Stimulated activated CD4-positive, alpha-beta T cell treated with anti-CD3 and anti-CD28 coated beads, Interleukin-1b, Interleukin-23, amount 100 ng/mL, for 4 hours (primary cell): ENCODE measurements at regions not wholly inside any gene's neighbourhood (a gene's known extent, or its start where the extent isn't known, plus 50 kb on each side); places are given as distances from the start of the nearest gene placed in this dataset.
"Not testable (repeated sequence)": the region's sequence is repeated elsewhere in the genome, so short reads cannot be mapped to it uniquely, and the experiment has no call there.

Source experiments
- DNase-seq, 2 donors: peaks; one replicate each; pipeline ENCODE4 v3.0.0-alpha.2; 2020; ENCODE audit warnings: low read depth in 2 of 2

DNA sequence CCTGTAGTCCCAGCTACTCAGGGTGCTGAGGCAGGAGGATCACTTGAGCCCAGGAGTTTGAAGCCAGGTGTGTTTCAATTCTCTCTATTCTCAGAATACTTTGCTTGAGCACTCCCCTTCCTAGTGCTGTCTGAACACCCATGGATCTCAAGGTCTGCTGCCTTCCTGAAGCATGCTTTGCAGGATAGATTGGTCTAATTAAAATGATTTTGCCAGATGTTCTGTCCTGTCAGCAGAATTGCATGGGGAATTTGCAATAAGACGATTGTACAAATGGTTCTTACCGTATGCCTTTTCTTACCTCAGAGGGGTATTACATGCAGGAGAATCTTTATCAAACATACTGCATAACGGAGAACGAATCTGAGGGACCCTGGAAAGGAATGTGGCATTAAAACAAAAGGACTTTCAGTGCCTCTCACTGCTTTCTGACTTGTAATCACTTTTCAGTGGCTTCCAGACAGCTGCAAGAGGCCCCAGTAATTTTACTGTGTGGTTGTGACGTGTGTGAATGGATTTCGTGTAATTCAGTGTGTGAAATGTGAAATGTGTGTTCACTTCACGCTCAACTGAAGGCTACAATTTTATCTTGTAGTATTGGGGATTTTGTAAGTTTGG is 587.2 kb upstream of the SEMA6A start:
- no peak for DNase-seq

DNA sequence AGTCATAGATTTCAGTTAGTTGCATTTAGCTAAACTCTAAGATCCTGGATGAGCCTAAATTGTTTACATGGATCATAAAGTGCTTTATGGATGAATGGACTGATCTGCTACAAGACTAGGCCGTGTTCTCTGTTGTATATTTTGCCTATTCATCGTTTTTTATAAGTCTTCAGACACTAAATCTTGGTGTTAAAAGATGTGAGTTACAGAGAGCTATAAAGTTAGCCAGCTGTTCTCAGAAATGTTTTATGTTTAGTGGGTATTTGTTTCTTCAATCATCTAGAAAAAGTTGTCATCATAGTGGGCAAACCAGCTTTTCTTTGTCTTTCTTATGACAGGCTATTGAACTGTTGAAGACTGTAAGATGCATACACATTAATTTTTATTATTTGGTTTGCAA is 585.8 kb upstream of the SEMA6A start:
- DNase-seq, result no peak

DNA sequence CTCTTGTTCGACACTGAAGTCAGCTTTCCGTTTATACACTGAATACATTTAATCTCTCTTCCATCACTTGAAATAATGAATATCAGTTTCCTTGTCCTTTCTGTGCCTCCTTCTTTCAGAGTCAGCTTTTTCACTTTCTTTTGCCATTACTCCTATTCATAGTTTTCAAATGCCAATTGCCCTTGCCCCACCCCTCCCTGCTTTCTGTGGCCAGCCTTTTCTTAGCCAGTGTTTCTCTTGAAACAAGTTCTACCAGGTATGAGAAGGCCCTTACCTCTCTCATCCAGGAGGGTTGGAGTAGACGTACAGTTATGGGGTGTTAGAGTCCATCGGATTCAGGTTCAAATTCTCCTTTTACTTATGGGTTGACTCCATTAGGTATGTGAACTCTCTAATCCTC is 574.7 kb upstream of the SEMA6A start:
- no peak for DNase-seq

DNA sequence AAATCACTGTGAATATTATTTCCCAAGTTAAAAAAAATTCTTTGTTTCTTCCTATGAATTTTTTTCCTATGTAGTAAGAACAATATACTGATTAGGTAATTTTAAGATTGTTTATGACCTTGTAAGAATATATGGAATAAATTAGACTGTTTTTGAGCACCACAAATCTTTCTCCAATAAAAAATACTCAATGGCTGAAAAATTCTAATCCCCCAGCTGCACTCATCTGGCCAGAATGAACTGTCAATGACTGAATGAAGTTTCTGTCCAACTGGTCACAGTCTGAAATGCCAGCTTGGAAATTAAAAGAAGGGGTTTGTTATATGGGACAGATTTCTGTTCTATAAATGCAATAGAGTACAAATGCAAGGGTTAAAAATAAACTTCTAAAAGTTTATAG is 569.5 kb upstream of the SEMA6A start:
- DNase-seq, result no peak

- DNase-seq, result no peak
These were observed 568.8 kb upstream of the SEMA6A start for GRCh38 chr5:117143406-117143805.

DNA sequence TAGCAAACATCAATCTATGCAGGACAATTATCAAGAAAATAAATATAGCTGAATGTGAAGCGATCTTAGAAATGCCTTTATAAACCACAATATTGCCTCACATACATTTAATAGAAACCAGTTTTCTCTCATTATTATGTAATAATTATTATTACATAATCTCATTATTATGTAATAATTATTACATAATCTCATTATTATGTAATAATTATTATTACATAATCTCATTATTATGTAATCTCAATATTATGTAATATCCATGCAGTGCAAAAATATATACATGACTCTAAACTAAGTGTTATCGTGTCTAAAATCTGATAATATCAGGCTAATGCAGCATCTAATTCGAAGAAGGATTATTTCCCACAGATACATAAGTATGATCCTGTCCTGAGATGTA is 563.9 kb upstream of the SEMA6A start:
- no peak for DNase-seq

DNA sequence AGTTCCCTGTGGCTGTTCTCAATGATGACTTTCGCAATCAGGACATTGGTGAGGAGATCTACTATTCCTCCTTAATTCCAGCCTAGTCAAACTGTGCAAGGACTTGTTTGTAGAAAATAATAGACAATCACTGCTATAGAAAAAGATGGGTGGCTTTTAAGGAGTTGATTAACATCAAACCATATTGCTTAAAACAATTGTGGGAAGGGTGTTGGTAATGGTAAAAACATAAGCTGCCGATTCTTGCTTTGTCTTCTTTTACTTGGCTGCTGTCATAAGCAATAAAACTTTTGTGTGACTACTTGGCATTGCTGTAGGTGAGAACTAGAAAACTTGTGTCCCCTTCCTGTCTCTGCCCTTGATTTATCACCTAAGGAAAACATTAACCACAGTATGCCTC is 561.2 kb upstream of the SEMA6A start:
- no peak for DNase-seq

DNA sequence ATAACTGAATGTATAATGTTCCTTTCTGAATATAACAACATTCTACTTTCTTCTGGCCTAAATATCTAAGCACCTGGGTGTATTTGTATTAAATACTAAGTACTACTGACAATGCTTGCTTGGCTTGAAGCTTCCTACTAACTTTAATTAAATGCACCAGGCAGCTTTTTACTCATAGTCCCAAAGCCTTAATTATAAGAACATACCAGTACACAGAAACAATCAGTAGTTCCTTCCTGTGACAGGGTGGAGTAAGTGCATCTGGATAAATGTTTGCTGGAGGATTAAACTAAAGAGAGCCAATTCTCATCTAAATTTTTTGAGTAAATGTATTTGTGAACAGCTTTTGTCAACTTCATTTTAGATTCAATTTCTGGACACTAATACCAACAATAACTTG is 558.6 kb upstream of the SEMA6A start:
- DNase-seq, result no peak

DNA sequence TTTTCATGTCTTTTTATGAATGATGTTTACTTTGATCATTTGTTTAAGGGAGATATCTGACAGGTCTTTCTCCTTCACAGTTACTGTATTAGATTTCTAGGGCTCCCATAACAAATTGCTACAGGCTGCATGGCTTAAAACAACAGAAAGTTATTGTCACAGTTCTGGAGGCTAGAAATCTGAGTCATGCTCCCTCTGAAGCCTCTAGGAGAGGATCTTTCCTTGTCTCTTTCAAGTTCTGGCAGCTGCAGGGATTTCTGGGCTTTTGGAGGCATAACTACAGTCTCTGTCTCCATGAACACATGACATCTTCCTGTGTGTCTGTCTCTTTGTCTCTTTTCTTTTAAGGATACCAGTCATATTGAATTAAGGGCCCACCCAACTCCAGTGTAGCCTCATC is 557.3 kb upstream of the SEMA6A start:
- DNase-seq, result no peak

DNA sequence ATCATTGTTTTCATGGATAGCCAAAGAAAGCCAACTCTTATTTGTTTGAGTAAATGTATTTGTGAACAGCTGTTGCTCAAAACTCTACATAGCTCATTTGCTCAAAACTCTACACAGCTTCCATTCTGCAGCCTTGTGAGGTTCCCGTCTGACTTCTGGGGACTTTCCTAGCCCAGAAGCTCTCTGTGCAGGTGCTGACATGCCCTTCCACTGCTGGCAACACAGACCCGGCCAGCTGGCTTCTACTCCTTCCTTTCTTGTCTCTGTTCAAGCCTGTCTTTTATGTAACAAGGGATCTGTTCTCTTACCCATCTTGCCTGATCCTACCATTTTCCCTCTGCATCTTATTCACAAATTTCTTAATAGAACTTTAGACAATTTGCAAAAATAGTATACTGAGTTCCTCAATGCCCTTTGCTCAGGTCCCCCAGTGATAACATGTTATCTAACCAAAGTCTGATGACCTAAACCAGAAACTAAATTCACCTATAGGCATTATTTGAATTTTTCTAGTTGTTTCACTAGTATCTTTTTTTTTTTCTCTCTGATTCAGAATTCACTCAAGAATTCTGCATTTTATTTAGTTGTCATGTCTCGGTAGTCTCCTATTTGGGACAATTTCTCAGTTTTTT is 556.5 kb upstream of the SEMA6A start:
- no peak for DNase-seq

DNA sequence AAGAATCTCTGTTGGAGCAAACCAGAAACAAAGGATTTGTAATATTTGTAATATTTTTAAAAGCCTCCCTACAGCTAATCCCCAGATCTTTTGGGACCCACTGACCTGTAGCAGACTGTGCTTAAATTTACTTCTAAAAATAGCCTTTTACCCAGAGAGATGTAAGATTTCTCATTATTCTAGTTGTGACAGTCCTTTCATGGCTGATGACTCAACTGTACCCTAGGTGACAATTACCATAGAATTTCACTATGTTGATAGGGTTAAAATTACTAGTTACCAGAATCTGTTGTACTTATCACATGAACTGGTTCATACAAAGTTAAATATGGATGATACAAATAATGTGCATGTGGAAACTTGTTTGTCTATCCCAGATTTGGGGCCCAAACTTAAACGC is 543.9 kb upstream of the SEMA6A start:
- no peak for DNase-seq

DNA sequence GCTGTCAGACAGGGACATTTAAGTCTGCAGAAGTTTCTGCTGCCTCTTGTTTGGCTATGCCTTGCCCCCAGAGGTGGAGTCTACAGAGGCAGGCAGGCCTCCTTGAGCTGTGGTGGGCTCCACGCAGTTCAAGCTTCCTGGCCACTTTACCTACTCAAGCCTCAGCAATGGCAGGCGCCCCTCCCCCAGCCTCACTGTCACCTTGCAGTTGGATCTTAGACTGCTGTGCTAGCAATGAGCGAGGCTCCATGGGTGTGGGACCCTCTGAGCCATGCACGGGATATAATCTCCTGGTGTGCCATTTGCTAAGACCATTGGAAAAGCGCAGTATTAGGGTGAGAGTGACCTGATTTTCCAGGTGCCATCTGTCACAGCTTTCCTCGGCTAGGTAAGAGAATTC is 542.7 kb upstream of the SEMA6A start:
- not testable (repeated sequence) for DNase-seq

- DNase-seq, result no peak
These were observed 535.9 kb upstream of the SEMA6A start for GRCh38 chr5:117110548-117110947.

GRCh38 chr5:117107859-117108258 is 533.2 kb upstream of the SEMA6A start:
- no peak for DNase-seq

GRCh38 chr5:117103703-117104102 is 529.1 kb upstream of the SEMA6A start:
- no peak for DNase-seq

DNA sequence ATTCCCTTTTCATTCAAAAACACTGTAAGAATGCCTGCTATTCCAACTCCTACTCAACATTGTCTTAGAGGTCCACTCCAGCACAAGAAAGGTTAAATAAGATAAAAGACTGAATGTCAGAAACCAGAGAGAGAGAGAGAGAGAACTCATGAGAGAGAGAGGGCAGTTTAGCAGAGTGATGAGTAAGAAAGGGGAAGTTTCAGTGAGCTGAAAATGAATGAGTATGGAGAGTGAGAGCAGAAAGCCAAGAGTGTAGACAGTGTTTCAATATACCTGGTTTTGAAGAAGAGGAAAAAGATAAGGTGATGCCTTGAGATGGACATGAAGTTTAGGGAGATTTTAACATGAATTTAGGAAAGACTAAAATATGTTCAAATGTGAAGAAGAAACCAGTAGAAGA is 528.0 kb upstream of the SEMA6A start:
- DNase-seq, result no peak

DNA sequence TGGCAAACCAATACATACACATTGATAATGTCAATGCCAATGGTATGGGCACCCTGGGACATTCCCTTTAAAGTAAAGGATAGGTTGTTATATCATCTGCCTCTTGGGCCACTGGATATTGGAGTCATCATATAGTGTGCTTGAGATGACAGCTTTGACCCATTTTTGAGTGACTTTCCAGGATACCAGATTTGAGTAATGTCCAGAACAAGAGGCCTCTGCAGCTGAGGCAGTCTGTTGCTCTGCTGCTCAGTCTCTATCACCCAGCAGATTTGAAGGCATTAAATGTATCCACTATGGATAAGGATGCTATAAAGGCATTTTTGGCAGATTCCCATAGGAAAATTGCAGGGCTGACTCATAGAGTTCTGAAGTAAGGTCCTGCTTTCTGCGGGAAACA is 525.6 kb upstream of the SEMA6A start:
- DNase-seq, result no peak

GRCh38 chr5:117098094-117098493 is 523.5 kb upstream of the SEMA6A start:
- no peak for DNase-seq

DNA sequence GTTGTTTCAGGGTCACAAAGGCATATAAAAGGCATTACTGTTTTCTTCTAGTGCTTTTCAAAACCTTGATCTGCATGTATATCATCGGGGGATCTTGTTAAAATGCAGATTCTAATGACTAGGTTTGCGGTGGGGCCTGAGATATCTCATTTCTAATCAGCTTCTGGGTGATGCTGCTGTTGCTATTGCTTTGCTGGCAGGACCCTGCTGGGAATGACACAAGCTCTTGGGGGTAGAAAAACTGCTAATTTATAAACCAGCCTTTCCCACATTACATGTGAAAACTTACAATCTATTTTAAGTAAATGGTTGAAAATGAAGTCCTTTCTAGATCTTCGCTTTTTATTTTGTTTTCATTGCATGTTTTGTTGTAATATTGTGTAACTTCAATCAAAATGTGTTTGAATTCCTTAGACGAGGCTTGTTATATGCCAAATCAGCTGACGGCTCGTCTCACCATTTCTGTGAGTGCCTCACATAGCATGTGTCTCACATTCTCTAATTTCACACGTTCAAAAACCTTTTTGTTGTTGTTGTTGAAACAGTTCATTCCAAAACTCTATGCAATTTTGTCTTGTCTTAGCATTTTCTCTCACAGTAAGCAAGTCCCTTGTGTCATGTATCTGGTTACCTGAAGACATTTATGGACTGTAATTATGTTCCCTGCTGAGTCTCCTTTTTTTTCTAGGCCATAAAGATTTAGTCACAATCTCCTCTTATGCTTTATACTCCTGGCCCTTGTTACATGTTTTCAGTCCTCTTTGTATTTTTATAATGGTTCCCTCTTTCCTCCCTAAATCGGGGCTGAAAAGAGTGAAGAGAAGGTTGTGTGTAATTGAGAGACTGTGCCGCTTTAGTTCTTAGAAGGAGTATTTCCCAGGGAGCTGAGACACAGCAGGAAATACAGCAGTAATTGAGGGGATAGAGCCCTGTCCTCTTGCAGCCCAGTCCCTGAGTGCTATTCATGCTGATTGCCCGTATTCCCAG is 521.0 kb upstream of the SEMA6A start:
- no peak for DNase-seq

- no peak for DNase-seq
These were observed 519.6 kb upstream of the SEMA6A start for GRCh38 chr5:117094114-117094815.

- no peak for DNase-seq
These were observed 519.0 kb upstream of the SEMA6A start for GRCh38 chr5:117093653-117094052.

DNA sequence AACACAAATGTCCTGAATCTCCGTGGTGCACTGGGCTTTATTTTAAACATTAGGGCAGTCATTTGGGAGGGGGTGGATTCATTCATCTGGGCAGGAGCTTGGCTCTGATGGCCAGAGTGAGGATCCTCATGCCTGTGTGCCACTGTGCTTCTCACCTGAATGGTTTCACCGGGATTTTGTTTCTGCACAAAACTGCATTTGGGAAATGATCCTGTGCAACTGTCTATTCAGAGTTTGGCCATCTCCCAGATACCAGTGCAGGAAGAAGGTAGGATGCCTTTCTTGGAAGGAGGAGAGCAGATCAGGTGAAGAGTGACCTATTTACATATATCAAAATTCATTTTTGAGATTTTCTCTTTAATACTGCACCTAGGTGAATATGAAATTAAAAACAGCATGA is 514.4 kb upstream of the SEMA6A start:
- no peak for DNase-seq
